Ovary (tissue), 7 donors: ENCODE measurements at regions not wholly inside any gene's neighbourhood (a gene's known extent, or its start where the extent isn't known, plus 50 kb on each side); places are given as distances from the start of the nearest gene placed in this dataset.
"Not testable (repeated sequence)": the region's sequence is repeated elsewhere in the genome, so short reads cannot be mapped to it uniquely, and the experiment has no call there.

ENCODE experiments used
- DNase-seq, 5 donors: peaks; one replicate each; pipeline ENCODE4 v3.0.0-alpha.2; 2019 to 2020
- H3K27ac ChIP-seq, 2 donors: fragments of 200-600 bp; one replicate each; pipeline versions ENCODE4 v1.5.1 to v1.8.0; 2019 to 2022
- H3K27me3 ChIP-seq: fragments of 200-600 bp; one replicate; pipeline ENCODE4 v1.8.0; 2022
- H3K36me3 ChIP-seq: fragments of 200-600 bp; sonication (generic); one replicate; pipeline ENCODE4 v1.5.1; 2019
- H3K4me1 ChIP-seq: one replicate; pipeline ENCODE4 v1.8.1; 2013; ENCODE audit warnings: mild to moderate bottlenecking, moderate library complexity; ENCODE audit not compliant: insufficient read depth
- H3K4me3 ChIP-seq: fragments of 200-600 bp; sonication (generic); one replicate; pipeline ENCODE4 v1.5.1; 2017
- H3K9me3 ChIP-seq, 2 donors: fragments of 200-600 bp in 1 of 2; sonication (generic) in 1 of 2; one replicate each; pipeline versions ENCODE4 v1.5.1 to v1.8.1; 2013 to 2019; ENCODE audit warnings: mild to moderate bottlenecking in 1 of 2, moderate library complexity in 1 of 2
- EP300 ChIP-seq: sonication (generic); formaldehyde crosslinking; IDR thresholded peaks from one replicate; pipeline ENCODE4 v1.6.1; 2017; ENCODE audit warnings: antibody characterized with exemption
- POLR2A ChIP-seq: fragments of 450-650 bp; IDR thresholded peaks from one replicate; pipeline ENCODE4 v1.6.1; 2017; ENCODE audit warnings: antibody characterized with exemption, mild to moderate bottlenecking, moderate library complexity
- WGBS, 3 donors: extraction: QIAGEN DNeasy Blood & Tissue Kit in 1 of 3; methylation state at CpG; one replicate each; pipeline versions ENCODE4 v1.1.5 to v1.1.7; 2013 to 2017; 5-methylcytosine and 5-hydroxymethylcytosine counted together
- intact Hi-C, 4 donors: fragments of 100-400 bp; cut with DNase I; formaldehyde crosslinking; loops; one replicate each; pipeline versions ENCODE4 v1.11.0 to v1.15.1; 2022 to 2023
- TF ChIP-seq, protein P1 (sequence below), 3 donors: fragments of 450-650 bp in 2 of 3; fragments of 200-600 bp in 1 of 3; IDR thresholded peaks; one replicate each; pipeline versions ENCODE4 v1.5.1 to v1.8.0; 2016 to 2022; ENCODE audit warnings: antibody characterized with exemption in 3 of 3, mild to moderate bottlenecking in 1 of 3
- donor health status: DM: no; HTN: no; CAD: no; lungs with moderate emphysema.
- donor health status: DM: no; HTN: no; CAD: no.
- donor health status: Bipolar disorder and iron deficiency.
- donor health status: DM: no; HTN: no; CAD: no.
- donor health status: DM: yes; HTN: yes; CAD: no.

DNA sequence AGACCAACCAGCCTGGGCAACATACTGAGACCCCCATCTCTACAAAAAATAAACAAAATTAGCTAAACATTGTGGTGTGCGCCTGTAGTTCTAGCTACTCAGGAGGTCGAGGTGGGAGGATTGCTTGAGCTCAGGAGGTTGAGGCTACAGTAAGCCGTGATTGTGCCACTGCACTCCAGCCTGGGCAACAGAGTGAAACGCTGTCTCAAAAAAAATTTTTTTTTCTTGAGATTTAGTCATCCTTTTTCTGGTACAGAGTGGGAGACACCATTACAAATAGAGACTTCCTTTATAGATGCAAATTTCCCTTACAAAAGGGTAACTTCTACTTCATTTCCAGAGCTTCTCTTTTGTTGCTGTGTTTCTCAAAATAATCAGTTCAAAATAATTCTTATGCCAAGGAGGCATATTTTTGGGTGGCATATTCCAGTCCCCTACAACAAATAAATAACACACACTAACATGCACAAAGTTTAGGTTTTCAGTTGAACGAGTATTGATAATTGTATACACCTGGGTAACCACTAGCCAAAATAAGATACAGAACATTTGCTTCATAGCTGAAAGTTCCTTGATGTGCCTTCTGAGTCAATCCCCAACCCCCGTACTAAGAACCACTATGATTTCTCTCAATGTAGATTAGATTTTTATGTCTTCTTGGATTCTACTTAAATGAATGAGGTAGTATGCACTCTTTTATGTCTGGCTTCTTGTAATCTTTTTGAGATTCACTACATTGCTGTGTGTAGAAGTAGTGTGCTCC lies 248.9 kb upstream of the PROK2 start:
- Histone ChIP-seq H3K4me1 (no peaks in the 10 kb centered on the region), H3K27me3 (no peaks in the 10 kb centered on the region), H3K9me3 (no peaks in the 10 kb centered on the region), H3K4me3 (no peak overlapping the region), H3K27ac (no peak overlapping the region), H3K36me3 (no peaks in the 10 kb centered on the region)
- no peak for TF ChIP-seq POLR2A
- TF ChIP-seq, protein P1, sequence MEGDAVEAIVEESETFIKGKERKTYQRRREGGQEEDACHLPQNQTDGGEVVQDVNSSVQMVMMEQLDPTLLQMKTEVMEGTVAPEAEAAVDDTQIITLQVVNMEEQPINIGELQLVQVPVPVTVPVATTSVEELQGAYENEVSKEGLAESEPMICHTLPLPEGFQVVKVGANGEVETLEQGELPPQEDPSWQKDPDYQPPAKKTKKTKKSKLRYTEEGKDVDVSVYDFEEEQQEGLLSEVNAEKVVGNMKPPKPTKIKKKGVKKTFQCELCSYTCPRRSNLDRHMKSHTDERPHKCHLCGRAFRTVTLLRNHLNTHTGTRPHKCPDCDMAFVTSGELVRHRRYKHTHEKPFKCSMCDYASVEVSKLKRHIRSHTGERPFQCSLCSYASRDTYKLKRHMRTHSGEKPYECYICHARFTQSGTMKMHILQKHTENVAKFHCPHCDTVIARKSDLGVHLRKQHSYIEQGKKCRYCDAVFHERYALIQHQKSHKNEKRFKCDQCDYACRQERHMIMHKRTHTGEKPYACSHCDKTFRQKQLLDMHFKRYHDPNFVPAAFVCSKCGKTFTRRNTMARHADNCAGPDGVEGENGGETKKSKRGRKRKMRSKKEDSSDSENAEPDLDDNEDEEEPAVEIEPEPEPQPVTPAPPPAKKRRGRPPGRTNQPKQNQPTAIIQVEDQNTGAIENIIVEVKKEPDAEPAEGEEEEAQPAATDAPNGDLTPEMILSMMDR (IDR thresholded peaks at IDR 0.05): no peak
- TF ChIP-seq EP300: no peak
- intact Hi-C loops: no loop called here
- DNase-seq: no peak
- 82 to 87% (median 84%) methylated on average over 6 of the region's 6 CpGs for WGBS, 3 donors

- no peak overlapping the region for H3K4me3 ChIP-seq
- TF ChIP-seq, protein P1 (IDR thresholded peaks at IDR 0.05): no peak
- TF ChIP-seq POLR2A (no peak), EP300 (no peak)
- 84 to 94% (median 87%) methylated on average over 7 of the region's 7 CpGs for WGBS, 3 donors
- no peaks in the 10 kb centered on the region for H3K27me3 ChIP-seq
- no peak for DNase-seq
- no peaks in the 10 kb centered on the region for H3K36me3 ChIP-seq
- H3K4me1 ChIP-seq: no peaks in the 10 kb centered on the region
- H3K27ac ChIP-seq: no peak overlapping the region
- no peaks in the 10 kb centered on the region for H3K9me3 ChIP-seq
- intact Hi-C loops: no loop called here
Measured at GRCh38 chr3:72032441-72033135, 247.6 kb upstream of the PROK2 start.

DNA sequence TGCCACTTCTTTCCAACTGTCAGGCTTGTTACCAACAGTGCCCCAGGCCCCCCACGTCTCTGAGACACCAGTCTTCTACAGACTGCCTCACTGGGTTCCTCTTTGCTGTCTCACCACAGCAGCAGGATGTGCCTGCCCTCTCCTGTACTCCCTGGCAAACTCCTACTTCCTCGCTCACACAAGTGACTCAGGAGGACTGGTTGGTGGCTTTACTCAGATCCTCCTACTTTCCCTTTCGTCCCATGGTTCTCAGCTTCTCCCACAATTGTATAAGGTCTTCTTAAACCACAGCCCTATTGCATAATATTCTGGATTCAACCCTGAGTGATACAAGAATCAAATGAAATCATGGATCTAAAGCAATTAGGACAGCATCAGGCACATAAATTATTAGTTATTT lies 246.6 kb upstream of the PROK2 start:
- TF ChIP-seq, protein P1 (IDR thresholded peaks at IDR 0.05): no peak
- no peak for TF ChIP-seq POLR2A
- no peak for DNase-seq
- intact Hi-C loops: no loop called here
- 86 to 94% (median 93%) methylated on average over 3 of the region's 3 CpGs for WGBS, 3 donors
- Histone ChIP-seq H3K27me3 (no peaks in the 10 kb centered on the region), H3K4me1 (no peaks in the 10 kb centered on the region), H3K27ac (no peak overlapping the region), H3K4me3 (no peak overlapping the region), H3K36me3 (no peaks in the 10 kb centered on the region), H3K9me3 (no peaks in the 10 kb centered on the region)

- H3K27ac ChIP-seq, H3K27me3 ChIP-seq, H3K36me3 ChIP-seq, DNase-seq, intact Hi-C loops, H3K4me1 ChIP-seq, H3K4me3 ChIP-seq, H3K9me3 ChIP-seq: not testable (repeated sequence)
- WGBS, 3 donors: 93 to 94% (median 93%) methylated on average over 7 of the region's 7 CpGs
Measured at GRCh38 chr3:72030296-72030695, 245.3 kb upstream of the PROK2 start.

DNA sequence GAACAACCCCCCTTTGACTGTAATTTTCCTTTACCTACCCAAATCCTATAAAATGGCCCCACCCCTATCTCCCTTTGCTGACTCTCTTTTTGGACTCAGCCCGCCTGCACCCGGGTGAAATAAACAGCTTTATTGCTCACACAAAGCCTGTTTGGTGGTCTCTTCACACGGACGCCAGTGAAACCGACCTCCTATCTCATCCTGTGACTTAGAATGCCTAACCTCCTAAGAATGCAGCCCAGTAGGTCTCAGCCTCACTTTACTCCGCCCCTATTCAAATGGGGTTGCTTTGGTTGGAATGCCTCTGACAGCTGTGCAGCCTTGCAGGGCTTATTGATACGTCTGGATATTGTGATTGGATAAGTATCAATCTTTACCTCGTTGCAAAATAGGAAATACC lies 243.8 kb upstream of the PROK2 start:
- intact Hi-C loops, H3K27ac ChIP-seq, H3K36me3 ChIP-seq, H3K4me3 ChIP-seq, H3K27me3 ChIP-seq, H3K9me3 ChIP-seq, H3K4me1 ChIP-seq, DNase-seq: not testable (repeated sequence)
- WGBS, 3 donors: 69 to 79% (median 72%) methylated on average over 8 of the region's 8 CpGs

DNA sequence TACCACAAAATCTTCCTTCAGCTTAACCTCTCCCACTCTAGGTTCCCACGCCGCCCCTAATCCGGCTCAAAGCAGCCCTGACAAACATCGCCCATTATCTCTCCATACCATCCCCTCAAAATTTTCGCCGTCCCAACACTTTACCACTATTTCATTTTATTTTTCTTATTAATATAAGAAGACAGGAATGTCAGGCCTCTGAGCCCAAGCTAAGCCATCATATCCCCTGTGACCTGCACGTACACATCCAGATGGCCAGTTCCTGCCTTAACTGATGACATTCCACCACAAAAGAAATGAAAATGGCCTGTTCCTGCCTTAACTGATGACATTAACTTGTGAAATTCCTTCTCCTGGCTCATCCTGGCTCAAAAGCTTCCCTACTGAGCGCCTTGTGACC lies 243.4 kb upstream of the PROK2 start:
- H3K4me1 ChIP-seq, DNase-seq, H3K9me3 ChIP-seq, H3K27ac ChIP-seq, H3K27me3 ChIP-seq, H3K4me3 ChIP-seq, intact Hi-C loops, H3K36me3 ChIP-seq: not testable (repeated sequence)
- WGBS, 3 donors: 96 to 99% (median 98%) methylated on average over 7 to 8 of the region's 8 CpGs

DNA sequence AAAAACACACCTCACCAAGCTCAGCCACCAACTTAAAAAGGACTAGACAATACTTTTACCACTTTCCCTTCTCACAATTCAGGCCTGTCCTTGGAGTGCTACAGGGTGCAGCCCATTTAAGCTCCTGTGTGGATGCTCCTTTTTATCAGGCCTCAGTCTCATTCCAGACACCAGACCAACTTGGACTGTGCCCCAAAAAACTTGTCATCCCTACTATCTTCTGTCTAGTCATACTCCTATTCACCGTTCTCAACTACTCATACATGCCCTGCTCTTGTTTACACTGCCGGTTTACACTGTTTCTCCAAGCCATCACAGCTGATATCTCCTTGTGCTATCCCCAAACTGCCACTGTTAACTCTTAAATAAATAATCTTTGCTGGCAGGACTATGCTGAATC lies 242.8 kb upstream of the PROK2 start:
- 60 to 69% (median 61%) methylated on average over 1 to 2 of the region's 2 CpGs for WGBS, 3 donors
- intact Hi-C loops: not testable (repeated sequence)

More for the DNA sequence above, 242.8 kb upstream of the PROK2 start:
- H3K27ac ChIP-seq, H3K36me3 ChIP-seq, H3K27me3 ChIP-seq, H3K4me3 ChIP-seq, H3K9me3 ChIP-seq, DNase-seq, H3K4me1 ChIP-seq: not testable (repeated sequence)
